ENCODE measurements at regions not wholly inside any gene's neighbourhood (a gene's known extent, or its start where the extent isn't known, plus 50 kb on each side); places are given as distances from the start of the nearest gene placed in this dataset.

DNA sequence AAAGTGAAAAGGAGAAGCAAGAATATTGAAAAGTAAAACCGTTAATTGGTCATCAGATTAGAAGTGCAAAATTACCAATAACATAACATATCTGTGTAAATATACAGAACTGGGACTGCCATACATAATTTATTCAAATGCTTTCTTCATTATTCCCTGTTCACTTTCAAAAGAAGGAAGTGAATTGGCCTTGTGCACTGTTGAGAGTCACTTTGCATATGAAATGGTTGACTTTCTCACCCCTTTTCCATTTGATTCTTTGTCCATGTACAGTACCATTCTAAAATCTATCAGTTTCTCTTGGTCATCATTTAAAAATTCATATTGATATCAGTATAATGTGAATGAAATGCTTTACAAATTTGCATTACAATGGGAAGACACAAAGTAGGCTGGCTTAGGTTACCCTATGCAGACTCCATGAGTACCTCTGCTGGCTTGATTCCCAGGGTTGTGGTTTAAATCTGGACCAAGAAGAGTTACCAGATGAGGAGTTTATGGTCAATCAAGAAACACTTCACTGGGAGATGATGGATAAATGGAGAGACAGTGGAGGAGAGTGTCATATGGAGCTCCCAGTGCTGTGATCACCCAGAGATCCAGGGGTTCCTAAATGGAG, 210.9 kb upstream of the TOPAZ1 start:
- DNase-seq (ENCODE audit: low read depth), result peak; percentile 32
- no peak overlapping the region for H3K4me3 ChIP-seq (ENCODE audit: low read depth, low read length)

DNA sequence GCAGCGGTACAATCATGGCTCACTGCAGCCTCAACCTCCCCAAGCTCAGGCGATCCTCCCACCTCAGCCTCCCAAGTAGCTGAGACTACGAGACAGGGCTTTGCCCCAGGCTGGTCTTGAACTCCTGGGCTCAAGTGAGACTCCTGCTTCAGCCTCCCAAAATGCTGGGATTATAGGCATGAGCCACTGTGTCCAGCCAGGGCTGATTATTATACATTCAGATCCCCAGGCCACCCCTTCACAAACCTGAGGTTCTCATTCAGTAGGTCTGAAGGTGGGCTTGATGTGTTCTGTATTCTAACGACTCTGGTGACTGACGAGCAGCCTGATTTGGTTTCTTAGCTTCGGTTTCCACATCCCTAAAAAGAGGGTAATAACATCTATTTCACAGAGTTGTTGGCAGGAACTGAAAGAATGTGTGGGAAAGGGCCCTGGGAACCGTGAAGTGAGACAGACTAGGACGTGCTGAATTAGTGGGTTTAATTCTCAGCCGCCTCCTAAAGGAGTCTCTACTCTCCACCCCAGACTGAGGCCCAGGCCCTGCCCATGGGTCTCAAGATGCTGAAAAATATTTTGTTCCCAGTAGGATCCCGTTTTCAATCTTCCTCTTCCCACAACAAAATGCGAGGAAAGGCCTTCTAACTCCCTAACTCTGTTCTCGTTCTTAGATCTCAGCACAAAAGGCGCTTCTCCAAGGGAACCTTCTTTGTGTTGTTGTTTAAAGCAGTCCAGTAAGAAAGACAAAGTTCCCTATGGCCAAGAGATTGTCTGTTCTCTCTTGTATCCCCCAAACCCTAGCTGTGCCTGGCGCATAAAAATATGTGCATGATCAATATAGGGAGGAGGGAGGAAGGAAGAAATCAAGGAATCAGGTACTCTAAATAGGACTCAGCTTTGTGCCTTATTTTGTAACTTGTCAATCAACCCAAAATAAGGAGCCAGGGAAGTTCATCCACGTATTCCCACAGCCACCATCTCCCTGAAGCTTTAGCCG, 210.0 kb upstream of the TOPAZ1 start:
- DNase-seq (ENCODE audit: low read depth), result no peak
- no peak overlapping the region for H3K4me3 ChIP-seq (ENCODE audit: low read depth, low read length)

DNA sequence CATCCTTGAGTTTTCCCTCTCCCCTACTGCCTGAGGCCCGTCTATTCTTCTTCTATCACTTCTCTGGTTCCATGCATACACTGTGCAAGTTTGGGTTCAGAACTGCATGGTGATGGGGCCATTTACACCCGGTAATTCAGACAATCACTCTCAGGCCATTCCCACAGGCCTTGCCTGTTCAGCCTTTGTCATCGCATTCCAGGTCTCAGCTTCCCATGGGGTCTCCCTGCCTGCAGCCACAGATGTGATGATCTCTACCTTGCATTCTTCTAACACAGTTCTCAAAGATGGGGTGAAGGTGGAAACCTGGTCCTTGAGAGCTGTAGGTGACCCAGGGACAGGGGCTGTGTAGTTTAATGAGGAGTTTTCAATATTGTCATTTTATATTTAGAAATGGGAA, 209.2 kb upstream of the TOPAZ1 start:
- no peak overlapping the region for H3K4me3 ChIP-seq (ENCODE audit: low read depth, low read length)
- DNase-seq (ENCODE audit: low read depth), result no peak

GRCh38 chr3:44033123-44033522, 208.6 kb upstream of the TOPAZ1 start:
- no peak overlapping the region for H3K4me3 ChIP-seq (ENCODE audit: low read depth, low read length)
- no peak for DNase-seq (ENCODE audit: low read depth)

DNA sequence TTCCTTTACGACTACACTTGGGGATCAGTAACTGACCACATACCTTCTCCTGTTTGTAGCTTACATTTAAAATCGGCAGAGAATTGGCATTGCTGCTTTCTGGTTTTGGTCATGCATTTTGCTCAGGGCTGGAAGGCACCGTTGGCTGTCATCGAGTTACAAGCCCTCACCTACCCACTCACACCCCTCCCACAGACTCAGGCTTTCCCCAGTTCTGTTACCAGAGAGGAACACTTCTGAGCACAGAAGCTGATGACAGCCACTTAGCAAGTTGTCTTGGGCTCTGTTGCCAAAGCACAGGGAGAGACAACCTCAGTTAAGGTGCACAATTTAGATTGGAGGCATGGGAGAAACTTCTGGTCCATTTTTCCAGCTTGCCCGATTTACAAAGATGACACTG, 204.8 kb upstream of the TOPAZ1 start:
- DNase-seq (ENCODE audit: low read depth), result no peak
- H3K4me3 ChIP-seq (ENCODE audit: low read depth, low read length), result no peak overlapping the region

DNA sequence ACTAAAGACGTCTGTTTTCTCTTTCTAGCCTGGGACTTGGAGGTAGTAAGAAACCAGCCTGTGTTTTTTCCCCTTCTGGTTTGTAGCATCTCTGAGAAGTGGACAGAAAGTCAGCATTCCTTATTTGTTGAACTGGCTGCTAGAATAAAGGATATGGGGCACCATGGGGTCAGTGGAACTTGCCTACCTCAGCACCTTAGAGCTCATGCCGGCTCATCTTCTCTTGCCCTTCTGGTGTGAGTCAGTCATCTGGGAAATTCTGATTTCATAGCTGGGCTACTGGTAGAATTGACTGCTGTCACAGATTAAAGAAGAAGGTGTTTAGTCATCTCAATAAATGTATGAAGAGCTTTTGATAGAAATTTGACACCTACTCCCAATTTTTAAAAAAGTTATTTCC, 202.7 kb upstream of the TOPAZ1 start:
- no peak overlapping the region for H3K4me3 ChIP-seq (ENCODE audit: low read depth, low read length)
- DNase-seq (ENCODE audit: low read depth), result no peak

GRCh38 chr3:44041726-44042125, 200.0 kb upstream of the TOPAZ1 start:
- no peak overlapping the region for H3K4me3 ChIP-seq (ENCODE audit: low read depth, low read length)
- DNase-seq (ENCODE audit: low read depth), result no peak

DNA sequence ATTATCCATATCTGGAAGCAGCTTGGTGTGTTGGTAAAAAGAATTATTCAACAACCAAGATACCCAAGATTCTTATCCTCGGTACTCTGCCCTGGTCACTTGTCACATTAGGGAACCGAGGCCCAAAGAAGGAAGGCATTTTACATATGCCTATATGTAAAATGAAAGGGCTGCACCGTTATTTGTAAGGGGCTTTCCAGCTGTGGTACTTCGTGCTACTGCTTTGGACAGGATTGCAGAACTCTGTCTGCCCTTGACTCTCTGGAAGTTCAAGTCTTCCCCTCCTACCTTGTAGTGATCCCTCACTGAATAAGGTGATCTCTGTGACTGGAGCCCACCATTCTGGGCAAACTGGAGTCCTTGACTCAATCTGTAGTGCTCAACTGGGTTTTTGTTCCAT, 198.9 kb upstream of the TOPAZ1 start:
- no peak overlapping the region for H3K4me3 ChIP-seq (ENCODE audit: low read depth, low read length)
- no peak for DNase-seq (ENCODE audit: low read depth)

DNA sequence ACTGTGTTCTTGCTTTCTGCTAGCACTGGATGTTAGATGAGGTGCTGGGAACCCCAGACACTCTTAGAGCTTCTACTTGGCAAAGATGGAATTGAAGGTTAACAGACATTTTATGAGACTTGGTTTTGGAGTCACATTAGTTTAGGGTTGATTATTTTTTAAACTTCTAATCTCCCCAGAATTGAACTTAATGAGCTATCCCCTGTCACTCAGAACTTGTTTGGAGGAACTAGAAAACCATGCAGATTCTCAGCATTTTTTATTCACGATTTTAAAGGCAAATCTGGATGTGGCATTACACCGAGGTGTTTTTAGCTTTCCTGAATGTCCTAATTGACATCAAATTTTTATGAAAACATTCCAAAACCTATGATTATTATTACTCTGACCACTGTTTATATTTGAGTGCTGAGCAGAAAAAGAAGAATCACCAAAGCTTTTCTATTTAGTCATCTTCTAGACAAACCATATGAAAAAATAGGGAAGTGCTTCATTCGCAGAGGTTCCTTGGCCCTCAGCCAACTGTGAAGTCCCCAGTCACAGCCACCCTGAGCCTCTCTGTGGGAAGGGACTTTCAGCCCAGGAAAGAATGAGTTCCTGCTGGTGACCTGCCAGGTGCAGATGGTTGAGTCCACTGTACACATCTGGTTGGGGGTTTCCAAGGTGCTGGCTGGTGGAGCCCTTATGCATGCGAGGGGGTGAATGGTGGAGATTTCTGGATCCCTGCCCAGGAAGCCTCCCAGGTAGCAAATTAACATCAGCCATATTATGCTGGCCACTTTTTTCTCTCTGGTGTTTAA, 196.0 kb upstream of the TOPAZ1 start:
- no peak overlapping the region for H3K4me3 ChIP-seq (ENCODE audit: low read depth, low read length)
- DNase-seq (ENCODE audit: low read depth), result no peak

GRCh38 chr3:44047796-44048195, 193.9 kb upstream of the TOPAZ1 start:
- DNase-seq (ENCODE audit: low read depth), result no peak
- no peak overlapping the region for H3K4me3 ChIP-seq (ENCODE audit: low read depth, low read length)

- no peak overlapping the region for H3K4me3 ChIP-seq (ENCODE audit: low read depth, low read length)
- DNase-seq (ENCODE audit: low read depth), result no peak
Observed at GRCh38 chr3:44048196-44048924, 193.3 kb upstream of the TOPAZ1 start.

GRCh38 chr3:44048949-44049348, 192.7 kb upstream of the TOPAZ1 start:
- no peak overlapping the region for H3K4me3 ChIP-seq (ENCODE audit: low read depth, low read length)
- no peak for DNase-seq (ENCODE audit: low read depth)

- H3K4me3 ChIP-seq (ENCODE audit: low read depth, low read length), result no peak overlapping the region
- DNase-seq (ENCODE audit: low read depth), result no peak
Observed at GRCh38 chr3:44050101-44050500, 191.6 kb upstream of the TOPAZ1 start.

DNA sequence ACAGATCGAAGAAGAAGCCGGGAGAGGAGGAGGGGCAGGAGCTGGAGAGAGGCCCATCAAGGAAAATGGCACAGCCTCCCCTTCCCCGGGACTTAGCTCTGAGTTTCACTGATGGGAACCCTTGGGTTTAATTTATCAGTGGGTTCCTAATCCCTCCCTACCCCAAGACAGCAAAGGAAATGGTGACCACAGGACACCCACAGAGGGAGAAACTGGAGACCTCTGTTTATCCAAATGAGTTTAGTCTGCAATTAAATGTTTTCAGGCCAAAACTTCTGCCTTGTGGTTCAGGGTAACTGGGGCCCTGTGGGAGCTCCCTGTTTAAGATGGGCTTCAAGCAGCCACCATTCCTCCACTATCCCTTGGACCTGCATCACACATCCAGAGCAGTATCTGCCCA, 190.8 kb upstream of the TOPAZ1 start:
- no peak for DNase-seq (ENCODE audit: low read depth)
- no peak overlapping the region for H3K4me3 ChIP-seq (ENCODE audit: low read depth, low read length)

GRCh38 chr3:44055951-44056350, 185.7 kb upstream of the TOPAZ1 start:
- DNase-seq (ENCODE audit: low read depth), result peak; percentile 4
- no peak overlapping the region for H3K4me3 ChIP-seq (ENCODE audit: low read depth, low read length)

DNA sequence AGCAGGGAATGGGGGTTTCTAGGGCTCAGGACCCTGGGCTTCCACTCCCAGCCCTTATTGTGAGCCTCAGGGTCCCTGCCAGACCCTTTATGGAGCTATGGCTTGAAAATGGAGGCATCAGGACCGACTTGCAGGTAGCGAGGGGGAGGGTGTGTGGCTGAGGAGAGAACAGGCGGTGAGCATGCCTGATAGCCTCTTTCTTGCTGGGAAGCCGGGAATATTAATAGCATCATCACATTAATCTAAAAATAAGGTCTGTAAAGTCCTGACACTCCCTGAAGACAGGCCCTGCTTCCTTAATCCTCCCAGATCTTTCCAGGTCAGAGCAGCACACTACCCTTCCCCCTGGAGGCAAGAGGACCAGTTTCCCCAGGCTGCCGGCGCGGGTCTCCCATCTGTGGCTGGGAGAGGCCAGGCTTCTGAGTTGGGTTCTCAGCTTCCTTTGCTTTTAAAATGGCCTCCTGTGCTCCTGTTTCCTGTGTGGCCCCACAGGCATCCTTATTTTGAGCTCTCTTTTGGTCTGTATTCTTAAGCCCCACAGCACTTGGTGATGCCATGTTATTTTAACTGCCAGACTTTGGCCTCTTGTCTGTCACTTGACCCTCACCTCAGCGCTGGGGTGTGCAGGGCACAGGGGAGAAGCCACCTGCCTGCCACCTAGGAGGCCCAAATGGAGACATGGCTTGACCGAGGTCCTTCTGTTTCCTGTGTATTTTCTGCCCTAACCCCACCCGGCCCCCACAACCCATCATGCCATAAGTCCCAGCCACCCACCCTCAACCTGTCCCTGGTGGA, 185.0 kb upstream of the TOPAZ1 start:
- no peak for DNase-seq (ENCODE audit: low read depth)
- H3K4me3 ChIP-seq (ENCODE audit: low read depth, low read length), result no peak overlapping the region

DNA sequence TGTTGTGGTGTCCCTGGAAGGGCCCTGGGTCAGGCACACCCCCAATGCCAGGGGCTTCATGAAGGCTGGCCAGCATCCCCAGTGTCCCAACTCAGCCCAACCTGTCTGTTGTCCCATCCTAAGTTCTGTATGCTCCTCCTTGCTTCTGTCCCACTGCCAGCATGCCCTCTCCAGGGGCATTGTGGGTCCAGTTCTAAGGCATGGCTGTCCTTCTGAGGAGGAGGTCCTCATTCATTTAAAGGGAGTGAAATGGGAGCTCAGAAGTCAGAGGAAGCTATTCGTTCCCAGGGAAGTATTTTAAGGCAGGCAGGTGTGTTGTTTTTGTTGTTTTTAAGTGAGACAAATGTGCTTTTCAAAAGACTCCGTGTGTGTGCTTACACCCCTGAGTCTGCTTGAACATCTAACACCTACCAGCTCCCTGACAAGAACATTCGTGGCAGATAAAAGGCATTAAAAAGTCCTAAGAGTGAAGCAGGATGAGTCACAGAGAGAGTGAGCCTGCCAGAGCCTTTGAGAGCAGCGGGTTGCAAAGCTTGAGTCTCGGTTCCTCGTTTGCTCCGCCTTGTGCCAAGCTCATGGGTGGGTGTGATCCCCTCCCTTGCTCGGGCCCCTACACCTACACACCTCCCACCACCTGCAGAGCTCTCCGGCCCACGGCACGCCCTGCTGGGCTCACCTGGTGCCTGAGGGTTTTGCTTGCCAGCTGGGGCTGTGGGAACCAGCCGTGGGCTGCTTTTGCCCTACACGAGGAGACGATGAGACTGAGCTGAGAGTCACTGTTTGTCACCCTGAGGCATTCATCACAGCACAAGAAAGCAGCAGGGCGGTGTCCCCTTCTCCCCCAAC, 183.4 kb upstream of the TOPAZ1 start:
- peak; percentile 52 for DNase-seq (ENCODE audit: low read depth)
- H3K4me3 ChIP-seq (ENCODE audit: low read depth, low read length), result peak overlapping the region; percentile 7

GRCh38 chr3:44058868-44059203, 182.8 kb upstream of the TOPAZ1 start:
- DNase-seq (ENCODE audit: low read depth), result no peak
- no peak overlapping the region for H3K4me3 ChIP-seq (ENCODE audit: low read depth, low read length)

Measured in skeletal muscle cell (primary cell).